ENCODE measurements at regions not wholly inside any gene's neighbourhood (a gene's known extent, or its start where the extent isn't known, plus 50 kb on each side); places are given as distances from the start of the nearest gene placed in this dataset.
A peak's percentile ranks its signal among the peaks of the same experiment; 100 is the strongest.

GRCh38 chr12:77324763-77325468 lies 259.5 kb upstream of the E2F7 start:
- H3K4ac ChIP-seq (ENCODE audit: low read depth, low read length) = no peak overlapping the region

More at GRCh38 chr12:77324763-77325468, 259.5 kb upstream of the E2F7 start:
- Histone ChIP-seq H2BK120ac (ENCODE audit: low read depth, low read length) (peak overlapping the region; percentile 76), H2BK5ac (ENCODE audit: low read depth, low read length, poor library complexity, severe bottlenecking) (no peak overlapping the region), H2AK5ac (ENCODE audit: low read depth, low read length) (no peak overlapping the region), H3K4me1 (ENCODE audit: control insufficient read depth, insufficient read depth, low read length) (no peaks in the 10 kb centered on the region), H3K23ac (ENCODE audit: low read depth, low read length) (peak overlapping the region; percentile 58), H2BK20ac (ENCODE audit: low read depth, low read length) (no peak overlapping the region), H2AK9ac (replicated peaks; ENCODE audit: low read depth, low read length, poor library complexity) (peak overlapping the region; percentile 57), H4K8ac (ENCODE audit: low read depth in 2 of 2, low read length in 2 of 2) (no peak overlapping the region), H3K14ac (replicated peaks; ENCODE audit: low read depth, low read length) (no peak overlapping the region; the same call in 1 of the 2 replicates), H4K91ac (ENCODE audit: insufficient read depth, low read depth, low read length) (no peak overlapping the region), H3K9me1 (ENCODE audit: insufficient read depth, low read length) (no peaks in the 10 kb centered on the region; the same call in 1 of the 2 replicates), H2AFZ (replicated peaks; ENCODE audit: low read length, poor library complexity) (peak overlapping the region; percentile 96), H3K9me3 (ENCODE audit: control insufficient read depth, insufficient read depth, low read length) (no peaks in the 10 kb centered on the region), H3K4me2 (ENCODE audit: low read depth, low read length) (peak overlapping the region; percentile 94), H3K27me3 (ENCODE audit: control insufficient read depth, insufficient read depth, low read length) (peaks cover 24% of the 10 kb centered on the region), H4K5ac (ENCODE audit: low read depth, low read length) (no peak overlapping the region), H3K9ac (ENCODE audit: low read depth, low read length) (peak overlapping the region; percentile 51), H3K36me3 (ENCODE audit: control insufficient read depth, insufficient read depth, low read length) (no peaks in the 10 kb centered on the region), H3K18ac (ENCODE audit: low read depth, low read length) (no peak overlapping the region), H3K79me1 (ENCODE audit: low read depth in 1 of 2, low read length in 2 of 2) (no peaks in the 10 kb centered on the region), H4K20me1 (ENCODE audit: insufficient read depth, low read length) (no peaks in the 10 kb centered on the region), H3K56ac (ENCODE audit: extremely low read depth, insufficient read depth, low read length) (peak overlapping the region; percentile 27; the same call in 1 of the 2 replicates), H3K4me3 (ENCODE audit: insufficient read depth, low read depth, low read length) (peak overlapping the region; percentile 55), H2BK15ac (ENCODE audit: low read depth, low read length) (no peak overlapping the region), H3K27ac (ENCODE audit: insufficient read depth, low read length) (no peak overlapping the region)
- dilution Hi-C loops (cut with HindIII; ENCODE audit: low sequenced_read_pairs, unreplicated experiment) (no loop called here), in situ Hi-C loops (cut with MboI; ENCODE audit: low sequenced_read_pairs) (loop anchor here (10.0 kb wide), 1 partner anchor 280 kb away; no protein-coding TSS in a partner anchor), intact Hi-C loops (cut with micrococcal nuclease) (loop anchor here (5.0 kb wide), 4 partner anchors 173 to 362 kb away; partner anchors contain the start of gene E2F7)
- BruUV-seq (replicated peaks) = no TSS peak
- ChIA-PET POLR2A (ENCODE audit: unreplicated experiment) (no interaction called here), CTCF (interaction anchor here (0.5 to 1.4 kb wide), 9 partner anchors 10 to 605 kb away, joined by 3 to 6 read pairs (median 4); no protein-coding TSS in a partner anchor)
- 1% methylated on average over 33 of the region's 64 CpGs; no CpG with 5 or more reads in 1 of the 2 experiments for WGBS, 2 experiments (ENCODE audit: extremely low coverage in 2 of 2, insufficient read length in 1 of 2)
- DNase-seq = peak; percentile 61
- ATAC-seq (ENCODE audit: low read depth) = peak; percentile 99
- peak; percentile 40; the same call in 1 of the 2 replicates for TF ChIP-seq MAZ (IDR thresholded peaks at IDR 0.05; ENCODE audit: borderline replicate concordance, low read depth, low read length)
- TF ChIP-seq SMC3 (IDR thresholded peaks at IDR 0.05; ENCODE audit: low read depth, low read length) = peak; percentile 57
- TF ChIP-seq CTCF (conservative IDR thresholded peaks at IDR 0.05; ENCODE audit: low read depth, low read length) = peak; percentile 65
- TF ChIP-seq RAD21 (IDR thresholded peaks at IDR 0.05; ENCODE audit: low read length) = peak; percentile 61
- no peak for TF ChIP-seq MAFK (IDR thresholded peaks at IDR 0.05; ENCODE audit: low read depth, low read length)

All from IMR-90 (cell line).